ENCODE measurements at regions not wholly inside any gene's neighbourhood (a gene's known extent, or its start where the extent isn't known, plus 50 kb on each side); places are given as distances from the start of the nearest gene placed in this dataset.
A peak's percentile ranks its signal among the peaks of the same experiment; 100 is the strongest.

GRCh38 chr2:215870088-215870490 lies 143.3 kb downstream of the MREG start:
- DNase-seq (no peak), FAIRE-seq (no peak)
- Histone ChIP-seq H3K36me3 (ENCODE audit: control insufficient read depth in 2 of 3, insufficient read depth in 3 of 3, low read length in 3 of 3) (no peaks in the 10 kb centered on the region), H3K27ac (ENCODE audit: low read depth in 2 of 2, low read length in 2 of 2) (no peak overlapping the region), H3K9ac (ENCODE audit: low read length in 3 of 3) (no peak overlapping the region), H3K9me3 (ENCODE audit: control insufficient read depth in 2 of 3, insufficient read depth in 1 of 3, low read length in 3 of 3) (no peaks in the 10 kb centered on the region), H3K4me3 (ENCODE audit: low read length in 3 of 3) (no peak overlapping the region), H3K27me3 (ENCODE audit: control insufficient read depth, insufficient read depth, low read length) (no peaks in the 10 kb centered on the region), H3K4me1 (ENCODE audit: control insufficient read depth in 2 of 3, insufficient read depth in 2 of 3, low read depth in 1 of 3, low read length in 3 of 3) (no peaks in the 10 kb centered on the region)
- intact Hi-C loops (cut with DNase I): no loop called here
- TF ChIP-seq CTCF (IDR thresholded peaks at IDR 0.05; ENCODE audit: borderline replicate concordance, extremely low read depth, insufficient read depth): no peak

GRCh38 chr2:215868846-215869543 lies 144.4 kb downstream of the MREG start:
- H3K27me3 ChIP-seq (ENCODE audit: control insufficient read depth, insufficient read depth, low read length): no peaks in the 10 kb centered on the region
- DNase-seq (no peak), FAIRE-seq (no peak)
- intact Hi-C loops (cut with DNase I): no loop called here
- H3K27ac ChIP-seq (ENCODE audit: low read depth in 2 of 2, low read length in 2 of 2): no peak overlapping the region
- TF ChIP-seq CTCF (IDR thresholded peaks at IDR 0.05; ENCODE audit: borderline replicate concordance, extremely low read depth, insufficient read depth): no peak
- H3K4me3 ChIP-seq (ENCODE audit: low read length in 3 of 3): no peak overlapping the region
- H3K36me3 ChIP-seq (ENCODE audit: control insufficient read depth in 2 of 3, insufficient read depth in 3 of 3, low read length in 3 of 3): no peaks in the 10 kb centered on the region
- no peaks in the 10 kb centered on the region for H3K9me3 ChIP-seq (ENCODE audit: control insufficient read depth in 2 of 3, insufficient read depth in 1 of 3, low read length in 3 of 3)
- H3K4me1 ChIP-seq (ENCODE audit: control insufficient read depth in 2 of 3, insufficient read depth in 2 of 3, low read depth in 1 of 3, low read length in 3 of 3): no peaks in the 10 kb centered on the region
- no peak overlapping the region for H3K9ac ChIP-seq (ENCODE audit: low read length in 3 of 3)

GRCh38 chr2:215866606-215867005 lies 146.7 kb downstream of the MREG start:
- no peak overlapping the region for H3K9ac ChIP-seq (ENCODE audit: low read length in 3 of 3)
- no peak for TF ChIP-seq CTCF (IDR thresholded peaks at IDR 0.05; ENCODE audit: borderline replicate concordance, extremely low read depth, insufficient read depth)
- H3K36me3 ChIP-seq (ENCODE audit: control insufficient read depth in 2 of 3, insufficient read depth in 3 of 3, low read length in 3 of 3): no peaks in the 10 kb centered on the region
- intact Hi-C loops (cut with DNase I): no loop called here
- DNase-seq: peak in 4 of 5 donors; percentile 39 to 84 (median 61)
- no peaks in the 10 kb centered on the region for H3K27me3 ChIP-seq (ENCODE audit: control insufficient read depth, insufficient read depth, low read length)
- FAIRE-seq: no peak
- no peak overlapping the region for H3K27ac ChIP-seq (ENCODE audit: low read depth in 2 of 2, low read length in 2 of 2)
- H3K9me3 ChIP-seq (ENCODE audit: control insufficient read depth in 2 of 3, insufficient read depth in 1 of 3, low read length in 3 of 3): no peaks in the 10 kb centered on the region
- no peaks in the 10 kb centered on the region for H3K4me1 ChIP-seq (ENCODE audit: control insufficient read depth in 2 of 3, insufficient read depth in 2 of 3, low read depth in 1 of 3, low read length in 3 of 3)
- no peak overlapping the region for H3K4me3 ChIP-seq (ENCODE audit: low read length in 3 of 3)

GRCh38 chr2:215863687-215864086 lies 149.7 kb downstream of the MREG start:
- no peaks in the 10 kb centered on the region for H3K9me3 ChIP-seq (ENCODE audit: control insufficient read depth in 2 of 3, insufficient read depth in 1 of 3, low read length in 3 of 3)
- intact Hi-C loops (cut with DNase I): no loop called here
- no peak overlapping the region for H3K27ac ChIP-seq (ENCODE audit: low read depth in 2 of 2, low read length in 2 of 2)
- no peak for TF ChIP-seq CTCF (IDR thresholded peaks at IDR 0.05; ENCODE audit: borderline replicate concordance, extremely low read depth, insufficient read depth)
- FAIRE-seq (no peak), DNase-seq (peak in 1 of 5 donors; percentile 15)
- no peaks in the 10 kb centered on the region for H3K4me1 ChIP-seq (ENCODE audit: control insufficient read depth in 2 of 3, insufficient read depth in 2 of 3, low read depth in 1 of 3, low read length in 3 of 3)
- H3K36me3 ChIP-seq (ENCODE audit: control insufficient read depth in 2 of 3, insufficient read depth in 3 of 3, low read length in 3 of 3): no peaks in the 10 kb centered on the region
- no peaks in the 10 kb centered on the region for H3K27me3 ChIP-seq (ENCODE audit: control insufficient read depth, insufficient read depth, low read length)
- no peak overlapping the region for H3K4me3 ChIP-seq (ENCODE audit: low read length in 3 of 3)
- no peak overlapping the region for H3K9ac ChIP-seq (ENCODE audit: low read length in 3 of 3)
